Tibial nerve (tissue), 4 donors: ENCODE measurements at regions not wholly inside any gene's neighbourhood (a gene's known extent, or its start where the extent isn't known, plus 50 kb on each side); places are given as distances from the start of the nearest gene placed in this dataset.

Experiments used
- DNase-seq, 2 donors: peaks; one replicate each; pipeline ENCODE4 v3.0.0-alpha.2; 2019; ENCODE audit warnings: low spot score in 2 of 2
- H3K27ac ChIP-seq, 4 donors: fragments of 200-600 bp; sonication (generic) in 3 of 4; one replicate each; pipeline ENCODE4 v1.5.1; 2017 to 2019; ENCODE audit warnings: mild to moderate bottlenecking in 1 of 4
- H3K27me3 ChIP-seq, 2 donors: fragments of 200-600 bp; sonication (generic) in 1 of 2; one replicate each; pipeline versions ENCODE4 v1.5.1 to v1.6.0; 2017 to 2019
- H3K36me3 ChIP-seq, 3 donors: fragments of 200-600 bp; sonication (generic); one replicate each; pipeline ENCODE4 v1.5.1; 2018 to 2019
- H3K4me1 ChIP-seq, 4 donors: fragments of 200-600 bp; sonication (generic) in 3 of 4; one replicate each; pipeline ENCODE4 v1.5.1; 2017 to 2019
- H3K4me3 ChIP-seq, 4 donors: fragments of 200-600 bp; sonication (generic) in 3 of 4; one replicate each; pipeline ENCODE4 v1.5.1; 2017 to 2019; ENCODE audit warnings: mild to moderate bottlenecking in 1 of 4, moderate library complexity in 1 of 4
- H3K9me3 ChIP-seq, 4 donors: fragments of 200-600 bp; sonication (generic) in 3 of 4; one replicate each; pipeline ENCODE4 v1.5.1; 2017 to 2019
- EP300 ChIP-seq, 2 donors: sonication (generic); formaldehyde crosslinking; IDR thresholded peaks; one replicate each; pipeline ENCODE4 v1.6.1; 2017; ENCODE audit warnings: antibody characterized with exemption in 2 of 2, mild to moderate bottlenecking in 1 of 2
- POLR2A ChIP-seq, 2 donors: fragments of 450-650 bp; IDR thresholded peaks; one replicate each; pipeline ENCODE4 v1.6.1; 2017; ENCODE audit warnings: antibody characterized with exemption in 2 of 2, mild to moderate bottlenecking in 2 of 2, moderate library complexity in 2 of 2
- WGBS, 2 donors: methylation state at CpG; one replicate each; pipeline ENCODE4 v1.1.5; 2018; 5-methylcytosine and 5-hydroxymethylcytosine counted together
- TF ChIP-seq, protein P1 (sequence below), 5 experiments: fragments of 200-600 bp in 3 of 5; fragments of 450-650 bp in 2 of 5; sonication (generic) in 3 of 5; IDR thresholded peaks; one replicate each; pipeline ENCODE4 v1.5.1; 2016 to 2019; ENCODE audit warnings: antibody characterized with exemption in 5 of 5, mild to moderate bottlenecking in 3 of 5, moderate library complexity in 2 of 5

DNA sequence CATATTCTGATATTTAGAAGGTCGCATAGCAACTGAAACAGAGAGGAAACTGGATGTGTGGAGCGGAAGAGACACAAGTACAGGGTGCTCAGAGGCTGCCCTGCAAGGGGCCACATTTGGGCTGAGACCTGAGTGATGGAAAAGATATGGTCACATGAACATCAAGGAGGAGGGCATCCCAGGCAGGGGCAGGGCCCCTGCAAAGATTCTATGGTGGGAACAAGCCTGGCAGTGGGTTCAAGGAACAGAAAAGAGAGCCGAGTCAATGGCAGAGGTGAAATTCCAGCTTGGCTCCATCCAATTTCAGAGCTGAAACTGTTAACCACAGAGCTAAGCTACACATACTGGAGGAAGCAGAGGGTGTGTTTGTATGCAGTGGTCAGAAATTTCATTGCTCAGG lies 227.7 kb downstream of the PRDM2 start:
- WGBS, 2 donors, result 86 to 92% methylated on average over 3 of the region's 3 CpGs
- TF ChIP-seq POLR2A (IDR thresholded peaks at IDR 0.05) (no peak), EP300 (IDR thresholded peaks at IDR 0.05) (no peak)
- TF ChIP-seq, protein P1, sequence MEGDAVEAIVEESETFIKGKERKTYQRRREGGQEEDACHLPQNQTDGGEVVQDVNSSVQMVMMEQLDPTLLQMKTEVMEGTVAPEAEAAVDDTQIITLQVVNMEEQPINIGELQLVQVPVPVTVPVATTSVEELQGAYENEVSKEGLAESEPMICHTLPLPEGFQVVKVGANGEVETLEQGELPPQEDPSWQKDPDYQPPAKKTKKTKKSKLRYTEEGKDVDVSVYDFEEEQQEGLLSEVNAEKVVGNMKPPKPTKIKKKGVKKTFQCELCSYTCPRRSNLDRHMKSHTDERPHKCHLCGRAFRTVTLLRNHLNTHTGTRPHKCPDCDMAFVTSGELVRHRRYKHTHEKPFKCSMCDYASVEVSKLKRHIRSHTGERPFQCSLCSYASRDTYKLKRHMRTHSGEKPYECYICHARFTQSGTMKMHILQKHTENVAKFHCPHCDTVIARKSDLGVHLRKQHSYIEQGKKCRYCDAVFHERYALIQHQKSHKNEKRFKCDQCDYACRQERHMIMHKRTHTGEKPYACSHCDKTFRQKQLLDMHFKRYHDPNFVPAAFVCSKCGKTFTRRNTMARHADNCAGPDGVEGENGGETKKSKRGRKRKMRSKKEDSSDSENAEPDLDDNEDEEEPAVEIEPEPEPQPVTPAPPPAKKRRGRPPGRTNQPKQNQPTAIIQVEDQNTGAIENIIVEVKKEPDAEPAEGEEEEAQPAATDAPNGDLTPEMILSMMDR (IDR thresholded peaks at IDR 0.05), result no peak
- no peaks in the 10 kb centered on the region for H3K36me3 ChIP-seq
- H3K4me3 ChIP-seq, result no peak overlapping the region
- H3K27ac ChIP-seq, result no peak overlapping the region
- no peak for DNase-seq
- no peaks in the 10 kb centered on the region for H3K9me3 ChIP-seq
- H3K4me1 ChIP-seq, result no peaks in the 10 kb centered on the region
- no peaks in the 10 kb centered on the region for H3K27me3 ChIP-seq

DNA sequence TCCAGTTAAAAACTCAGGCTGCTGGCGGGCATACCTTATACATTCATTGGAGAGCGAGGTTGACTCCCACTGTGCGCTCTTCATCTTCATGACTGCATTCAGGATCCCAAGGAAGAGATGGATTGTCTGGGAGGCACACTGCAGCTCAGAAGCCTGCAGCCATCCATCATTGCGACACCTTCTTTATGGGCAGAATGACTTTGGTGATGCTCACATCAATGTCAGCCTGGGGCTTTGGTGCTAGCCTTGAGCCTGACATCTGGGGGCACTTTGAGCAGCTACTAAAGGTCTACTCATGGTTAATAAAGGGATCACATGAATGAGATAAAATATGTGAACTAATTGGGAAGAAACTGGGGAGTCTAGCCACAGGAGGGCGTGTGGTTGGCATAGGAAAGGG lies 229.3 kb downstream of the PRDM2 start:
- 67 to 84% methylated on average over 5 of the region's 5 CpGs for WGBS, 2 donors
- TF ChIP-seq EP300 (IDR thresholded peaks at IDR 0.05) (no peak), POLR2A (IDR thresholded peaks at IDR 0.05) (no peak)
- TF ChIP-seq, protein P1 (IDR thresholded peaks at IDR 0.05), result no peak
- DNase-seq, result no peak

DNA sequence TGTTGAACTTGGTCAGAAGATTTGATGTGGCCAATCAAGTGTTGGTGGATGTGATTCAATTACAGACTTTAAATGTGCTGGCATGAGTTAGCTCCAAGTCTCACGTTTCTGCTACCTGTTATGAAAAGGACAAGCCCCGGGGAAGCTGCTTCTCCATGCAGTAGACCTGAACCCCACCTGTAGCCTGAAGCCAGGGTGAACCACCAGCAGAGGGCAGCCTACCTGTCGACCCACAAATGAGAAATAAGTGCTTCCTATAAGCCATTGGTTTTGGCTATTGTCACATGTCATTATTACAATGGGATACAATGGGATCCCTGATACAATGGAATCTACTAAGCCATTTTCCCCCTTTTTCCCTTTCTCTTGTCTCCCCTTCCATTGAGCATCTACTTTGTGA lies 230.2 kb downstream of the PRDM2 start:
- no peak overlapping the region for H3K27ac ChIP-seq
- H3K4me3 ChIP-seq, result no peak overlapping the region
- 36 to 54% methylated on average over 3 of the region's 3 CpGs for WGBS, 2 donors
- no peaks in the 10 kb centered on the region for H3K9me3 ChIP-seq
- TF ChIP-seq, protein P1 (IDR thresholded peaks at IDR 0.05), result no peak
- TF ChIP-seq POLR2A (IDR thresholded peaks at IDR 0.05) (no peak), EP300 (IDR thresholded peaks at IDR 0.05) (no peak)
- no peak for DNase-seq
- H3K27me3 ChIP-seq, result no peaks in the 10 kb centered on the region
- H3K4me1 ChIP-seq, result no peaks in the 10 kb centered on the region
- H3K36me3 ChIP-seq, result no peaks in the 10 kb centered on the region

More for the DNA sequence above, 229.3 kb downstream of the PRDM2 start:
- Histone ChIP-seq H3K4me3 (no peak overlapping the region), H3K27ac (no peak overlapping the region), H3K4me1 (no peaks in the 10 kb centered on the region), H3K27me3 (no peaks in the 10 kb centered on the region), H3K36me3 (no peaks in the 10 kb centered on the region), H3K9me3 (no peaks in the 10 kb centered on the region)

DNA sequence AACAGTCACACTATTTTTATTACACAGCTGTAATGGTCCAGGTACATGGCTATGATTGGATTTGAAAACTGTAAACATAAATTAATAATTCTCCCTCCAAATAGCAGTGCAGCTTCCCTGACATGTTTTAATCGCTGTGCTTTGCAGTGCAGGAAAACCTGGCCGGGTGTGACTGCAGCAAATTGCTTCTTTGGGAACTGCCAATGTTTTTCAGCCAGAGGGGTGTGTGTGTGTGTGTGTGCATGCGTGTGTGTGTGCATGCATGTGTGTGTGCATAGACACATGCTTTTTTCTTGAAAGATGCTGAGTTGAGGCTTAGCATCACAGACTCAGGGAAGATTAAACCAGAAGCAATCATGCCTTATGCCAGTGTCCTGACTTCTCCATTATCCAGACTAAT lies 231.2 kb downstream of the PRDM2 start:
- Histone ChIP-seq H3K27me3 (no peaks in the 10 kb centered on the region), H3K27ac (no peak overlapping the region), H3K4me3 (no peak overlapping the region), H3K9me3 (no peaks in the 10 kb centered on the region), H3K36me3 (no peaks in the 10 kb centered on the region), H3K4me1 (no peaks in the 10 kb centered on the region)
- no peak for DNase-seq
- whole genome bisulfite sequencing, 2 donors, result 63 to 66% methylated on average over 3 of the region's 3 CpGs
- no peak for TF ChIP-seq EP300 (IDR thresholded peaks at IDR 0.05)
- no peak for TF ChIP-seq POLR2A (IDR thresholded peaks at IDR 0.05)
- TF ChIP-seq, protein P1 (IDR thresholded peaks at IDR 0.05), result no peak

DNA sequence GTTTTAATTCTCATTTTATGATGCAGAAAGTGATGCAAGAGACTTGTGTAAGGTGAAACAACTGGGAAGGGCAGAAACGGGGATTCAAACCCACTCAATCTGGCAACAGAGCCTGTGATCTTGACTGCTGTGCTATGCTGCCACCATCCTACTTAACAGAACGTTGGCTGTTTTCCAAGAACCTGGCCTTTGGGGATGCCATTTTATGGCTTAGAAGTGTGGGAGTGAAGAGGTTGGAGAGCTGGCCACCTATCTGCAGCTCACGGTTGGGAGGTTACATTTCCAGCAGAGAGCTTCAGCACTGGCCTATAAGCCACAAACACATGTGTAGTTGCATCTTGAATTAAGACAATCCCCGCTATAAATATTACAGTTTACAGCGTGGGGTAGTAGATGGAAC lies 235.3 kb downstream of the PRDM2 start:
- no peak overlapping the region for H3K27ac ChIP-seq
- no peak overlapping the region for H3K4me3 ChIP-seq
- H3K4me1 ChIP-seq, result no peaks in the 10 kb centered on the region
- WGBS, 2 donors, result 43 to 59% methylated on average over 5 of the region's 5 CpGs
- H3K9me3 ChIP-seq, result no peaks in the 10 kb centered on the region
- DNase-seq, result no peak
- no peak for TF ChIP-seq POLR2A (IDR thresholded peaks at IDR 0.05)
- no peak for TF ChIP-seq EP300 (IDR thresholded peaks at IDR 0.05)
- TF ChIP-seq, protein P1 (IDR thresholded peaks at IDR 0.05), result no peak
- H3K27me3 ChIP-seq, result no peaks in the 10 kb centered on the region
- H3K36me3 ChIP-seq, result no peaks in the 10 kb centered on the region
